ENCODE measurements at regions not wholly inside any gene's neighbourhood (a gene's known extent, or its start where the extent isn't known, plus 50 kb on each side); places are given as distances from the start of the nearest gene placed in this dataset.
"Not testable (repeated sequence)": the region's sequence is repeated elsewhere in the genome, so short reads cannot be mapped to it uniquely, and the experiment has no call there.

DNA sequence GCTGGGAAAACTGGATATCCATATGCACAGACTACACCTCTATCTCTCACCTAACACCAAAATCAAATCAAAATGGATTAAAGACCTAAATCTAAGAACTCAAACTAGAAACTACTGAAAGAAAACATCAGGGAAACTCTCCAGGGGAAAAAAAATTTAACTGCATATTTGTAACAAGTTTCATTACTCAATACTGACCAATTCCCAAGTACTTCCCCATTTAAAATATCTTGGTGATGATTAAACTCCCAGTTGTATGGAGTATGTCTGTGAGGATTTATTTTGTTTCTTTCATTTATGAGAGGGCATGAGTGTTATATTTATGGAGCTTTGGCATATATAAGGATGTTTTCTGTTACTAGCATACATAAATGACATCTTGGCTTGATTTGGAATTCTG lies 112.3 kb upstream of the IL15 start:
- no peak for DNase-seq

DNA sequence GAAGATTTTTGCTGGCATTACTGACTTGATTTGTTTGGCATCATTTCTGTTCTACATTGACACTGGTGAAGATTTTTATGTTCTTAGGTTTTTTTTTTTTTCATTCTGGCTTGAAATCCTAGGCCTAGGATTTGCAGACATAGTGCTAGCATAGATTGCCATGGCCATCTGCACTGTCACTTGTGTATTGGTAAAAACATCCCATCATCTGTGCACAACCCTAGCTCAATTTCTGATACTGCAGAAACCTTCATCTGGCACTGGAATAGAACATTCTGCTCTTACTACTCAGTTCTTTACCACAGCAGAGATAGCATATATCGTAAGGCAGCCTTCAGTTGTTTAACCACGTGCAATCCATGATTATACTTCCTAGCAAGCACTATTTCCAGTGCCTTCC lies 111.5 kb upstream of the IL15 start:
- peak in 1 of 58 donors; percentile 4 for DNase-seq

DNA sequence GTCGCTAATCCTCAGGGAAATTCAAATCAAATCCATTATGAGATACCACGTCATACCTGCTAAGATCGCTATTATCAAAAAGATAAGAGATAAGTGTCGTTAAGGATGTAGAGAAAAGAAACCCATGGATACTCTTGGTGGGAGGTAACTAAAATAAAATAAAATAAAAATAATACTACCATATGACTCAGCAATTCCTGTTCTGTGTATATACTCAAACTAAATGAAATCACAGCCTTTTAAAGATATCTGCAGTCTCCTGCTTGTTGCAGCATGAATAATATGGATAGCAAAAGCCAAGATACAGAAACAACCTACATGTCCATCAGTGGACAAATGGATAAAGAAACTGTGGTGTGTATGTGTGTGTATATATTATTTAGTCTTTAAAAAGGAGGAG lies 105.8 kb upstream of the IL15 start:
- no peak for DNase-seq

DNA sequence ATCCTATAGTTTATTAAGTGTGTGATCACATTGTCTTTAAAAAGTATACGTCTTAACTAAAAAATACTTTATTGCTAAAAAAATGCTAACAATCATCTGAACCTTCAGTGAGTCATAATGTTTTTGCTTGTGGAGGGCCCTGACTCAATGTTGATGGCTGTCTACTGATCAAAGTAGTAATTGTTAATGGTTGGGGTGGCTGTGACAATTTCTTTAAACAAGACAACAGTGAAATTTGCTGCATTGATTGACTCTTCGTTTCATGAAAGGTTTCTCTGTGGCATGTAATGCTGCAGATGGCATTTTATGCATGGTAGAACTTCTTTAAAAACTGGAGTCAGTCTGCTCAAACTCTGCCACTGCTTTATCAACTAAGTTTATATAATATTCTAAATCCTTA lies 101.4 kb upstream of the IL15 start:
- DNase-seq: no peak

DNA sequence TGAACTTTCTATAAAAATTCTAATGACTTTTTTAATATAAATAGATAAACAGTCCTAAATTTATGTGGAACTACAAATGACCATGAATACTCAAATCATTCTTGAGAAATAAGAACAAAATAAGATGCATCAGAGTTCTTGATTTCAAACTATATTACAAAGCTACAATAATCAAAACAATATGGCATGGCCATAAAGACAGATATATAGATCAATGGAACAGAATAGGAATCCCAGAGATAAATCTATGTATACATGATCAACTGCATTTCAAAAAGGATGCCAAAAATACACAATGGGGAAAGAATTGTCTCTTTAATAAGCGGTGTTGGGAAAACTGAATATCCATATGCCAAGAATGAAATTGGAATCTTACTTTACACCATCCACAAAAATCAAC lies 98.4 kb upstream of the IL15 start:
- DNase-seq: no peak

DNA sequence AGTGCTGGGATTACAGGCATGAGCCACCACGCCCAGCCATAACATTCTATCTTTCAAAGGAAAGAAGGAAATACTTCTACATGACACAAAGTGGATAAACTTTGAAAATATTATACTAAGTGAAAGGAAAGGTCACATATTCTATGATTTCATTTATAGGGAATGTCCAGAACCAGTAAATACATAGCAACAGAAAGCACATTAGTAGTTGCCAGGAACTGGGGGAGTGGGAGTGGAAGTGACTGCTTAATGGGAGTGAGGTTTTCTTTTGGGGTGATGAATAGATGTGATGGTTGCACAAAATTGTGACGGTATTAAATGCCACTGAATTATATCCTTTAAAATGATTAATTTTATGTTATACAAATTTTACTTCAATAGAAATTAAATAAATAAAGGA lies 95.7 kb upstream of the IL15 start:
- no peak for DNase-seq

DNA sequence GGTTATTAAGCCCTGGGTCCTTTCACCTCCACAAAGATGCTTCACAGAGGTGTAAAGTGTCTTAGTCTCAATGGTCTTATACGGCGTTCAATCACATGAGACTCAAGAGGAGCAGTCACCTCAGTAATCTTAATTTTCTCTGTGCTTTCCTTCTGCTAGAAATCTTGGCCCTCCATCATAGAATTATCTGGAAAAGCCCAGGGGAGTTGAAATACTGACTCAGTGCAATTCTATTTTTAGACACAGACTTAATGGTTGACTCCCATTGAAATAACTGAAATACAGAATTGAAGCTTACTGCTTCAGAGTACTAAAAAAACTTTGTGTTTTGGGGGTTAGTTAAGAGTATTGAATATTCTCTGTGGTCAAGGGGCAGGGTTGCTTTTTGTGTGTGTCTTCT lies 94.5 kb upstream of the IL15 start:
- no peak for DNase-seq

DNA sequence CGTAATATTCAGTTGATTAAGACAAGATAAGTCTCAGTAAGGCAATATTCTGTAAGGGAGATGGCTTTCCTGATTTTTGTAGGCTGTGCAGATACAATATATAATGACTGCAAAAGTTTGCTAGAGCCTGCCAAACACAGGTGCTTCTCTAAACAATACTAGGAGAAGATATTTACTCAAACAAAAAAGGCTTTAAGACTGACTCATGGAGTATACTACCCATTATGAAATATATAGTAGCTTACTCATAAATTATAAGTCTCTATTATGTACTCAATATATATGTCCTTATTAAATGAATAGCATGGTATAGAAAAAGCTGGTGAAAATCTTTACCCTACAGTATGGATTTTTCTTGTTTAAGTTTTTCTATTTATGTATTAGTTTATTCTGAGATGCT lies 93.2 kb upstream of the IL15 start:
- no peak for DNase-seq

DNA sequence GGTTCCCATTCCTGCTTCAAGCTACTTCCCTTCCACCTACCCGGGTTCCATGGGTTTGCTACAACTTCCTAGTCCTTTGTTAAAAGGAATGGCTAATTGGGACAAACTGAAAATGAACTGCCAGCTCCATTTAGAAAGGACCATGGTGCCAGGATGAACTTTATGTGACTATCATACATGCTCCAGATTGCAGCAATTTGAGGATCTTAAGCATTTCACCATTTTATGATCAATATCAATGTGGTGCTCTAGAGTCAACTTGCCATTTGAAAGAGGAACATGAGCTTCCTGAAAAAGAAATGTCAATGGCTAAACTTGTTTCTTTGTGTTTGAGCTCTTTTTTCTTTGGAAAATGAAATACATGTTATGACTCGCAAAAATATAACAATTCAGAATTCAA lies 92.7 kb upstream of the IL15 start:
- DNase-seq: no peak

DNA sequence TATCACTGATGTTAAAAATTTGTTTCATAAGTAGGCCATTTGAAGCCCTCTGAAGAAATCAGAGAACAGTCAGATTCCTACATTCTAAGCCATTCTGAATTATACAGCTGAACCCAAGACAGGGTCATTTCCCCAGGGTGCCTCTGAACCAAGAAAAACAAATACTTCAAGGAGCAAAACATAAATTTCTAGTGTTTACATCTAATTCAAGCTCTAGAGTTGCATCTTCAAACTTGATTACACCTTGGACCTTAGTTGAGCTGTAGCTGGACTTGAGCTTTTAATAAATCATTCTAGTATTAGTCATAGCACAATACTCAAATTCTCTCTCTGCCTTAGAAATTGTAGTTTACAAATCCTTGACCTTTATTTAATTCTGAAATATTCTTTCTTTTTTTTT lies 87.6 kb upstream of the IL15 start:
- no peak for DNase-seq

DNA sequence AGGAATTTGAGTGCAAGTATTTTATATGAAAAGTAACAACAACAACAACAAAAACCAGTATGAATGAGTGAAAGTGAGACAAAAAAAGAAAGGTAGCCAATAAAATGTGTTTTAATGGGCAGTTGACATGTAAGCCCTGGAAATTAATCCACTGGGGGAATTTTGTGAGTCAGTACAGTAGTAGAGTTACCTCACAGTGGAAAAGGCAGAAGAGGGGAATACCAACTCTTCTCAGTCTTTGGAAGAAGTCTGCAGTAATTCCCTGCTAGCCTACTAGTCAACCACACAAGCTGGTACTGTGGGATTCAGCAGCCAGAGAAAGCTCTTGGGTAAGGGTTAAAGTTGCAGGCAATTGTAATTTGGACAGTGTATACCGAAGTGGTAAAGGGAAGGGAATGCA lies 76.3 kb upstream of the IL15 start:
- DNase-seq: no peak

DNA sequence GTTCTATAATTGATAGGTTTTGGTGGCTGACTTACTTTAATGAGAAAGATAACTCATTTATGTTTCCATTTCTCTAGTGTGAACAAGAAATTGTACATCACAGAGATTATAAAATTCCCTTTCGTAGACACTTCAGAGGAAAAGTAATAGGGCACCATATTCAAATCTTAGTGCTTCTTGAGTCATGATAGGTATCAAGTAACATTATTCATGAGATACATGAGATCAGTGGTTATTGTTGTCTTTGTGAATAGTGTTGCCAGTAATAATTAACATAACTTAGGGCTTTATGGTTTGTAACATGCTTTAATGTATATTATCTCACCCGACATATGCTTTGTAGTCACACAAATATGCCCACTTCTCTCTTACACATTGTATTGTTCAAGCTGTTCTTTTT lies 73.7 kb upstream of the IL15 start:
- DNase-seq: no peak

DNA sequence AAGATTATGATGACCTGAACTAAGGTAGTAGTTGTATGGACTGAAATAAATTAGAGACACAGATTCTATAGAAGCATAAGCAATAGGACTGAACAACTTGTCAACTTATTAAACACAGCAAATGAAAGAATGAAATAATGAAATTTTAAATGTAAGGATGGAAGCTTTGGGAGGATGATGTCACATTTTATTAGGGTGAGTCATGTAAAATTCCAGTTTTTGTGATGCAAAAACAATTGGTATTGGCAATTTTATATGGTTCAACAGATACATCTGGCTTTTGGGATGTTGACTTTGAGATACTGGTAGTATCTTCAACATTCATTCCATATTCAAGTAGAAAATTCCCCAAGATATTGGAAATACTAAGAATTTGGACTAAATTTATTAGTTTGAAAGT lies 72.7 kb upstream of the IL15 start:
- DNase-seq: no peak

DNA sequence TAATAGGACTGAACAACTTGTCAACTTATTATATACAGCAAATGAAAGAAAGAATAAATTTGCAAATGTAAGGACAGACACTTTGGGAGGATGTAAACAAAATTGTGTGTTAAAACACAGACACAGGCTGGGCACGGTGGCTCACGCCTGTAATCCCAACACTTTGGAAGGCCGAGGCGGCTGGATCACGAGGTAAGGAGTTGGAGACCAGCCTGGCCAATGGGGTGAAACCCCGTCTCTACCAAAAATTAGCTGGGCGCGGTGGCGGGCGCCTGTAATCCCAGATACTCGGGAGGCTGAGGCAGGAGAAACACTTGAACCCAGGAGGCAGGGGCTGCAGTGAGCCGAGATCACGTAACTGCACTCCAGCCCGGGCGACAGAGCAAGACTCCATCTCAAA lies 71.4 kb upstream of the IL15 start:
- not testable (repeated sequence) for DNase-seq

DNA sequence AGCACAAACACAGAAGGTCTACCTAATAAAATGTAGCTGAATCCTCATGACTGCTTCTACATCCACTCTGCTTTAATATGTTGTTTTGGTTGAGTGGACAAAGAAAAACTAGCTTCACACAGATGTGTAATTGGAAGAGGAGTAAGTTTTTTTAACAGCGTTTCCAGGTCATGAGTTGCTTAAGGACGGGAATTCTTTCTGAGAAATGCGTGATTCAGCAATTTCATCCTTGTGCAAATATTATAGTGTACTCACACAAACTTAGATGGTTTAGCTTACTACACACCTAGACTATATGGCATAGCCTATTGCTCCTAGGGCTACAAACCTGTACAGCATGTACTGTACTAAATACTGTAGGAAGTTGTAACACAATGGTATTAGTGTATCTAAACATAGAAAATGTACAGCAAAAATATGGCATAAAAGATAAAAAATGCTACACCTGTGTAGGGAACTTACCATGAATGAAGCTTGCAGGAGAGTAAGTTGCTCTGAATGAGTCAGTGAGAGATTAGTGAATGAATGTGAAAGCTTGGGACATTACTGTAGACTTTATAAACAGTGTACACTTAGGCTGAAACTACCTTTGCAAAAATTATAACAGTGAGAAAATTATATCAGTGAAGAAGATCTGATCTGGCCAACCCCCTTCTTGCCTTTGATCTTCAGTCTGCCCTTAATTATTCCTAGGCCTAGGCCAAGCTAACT lies 70.8 kb upstream of the IL15 start:
- DNase-seq: no peak

DNA sequence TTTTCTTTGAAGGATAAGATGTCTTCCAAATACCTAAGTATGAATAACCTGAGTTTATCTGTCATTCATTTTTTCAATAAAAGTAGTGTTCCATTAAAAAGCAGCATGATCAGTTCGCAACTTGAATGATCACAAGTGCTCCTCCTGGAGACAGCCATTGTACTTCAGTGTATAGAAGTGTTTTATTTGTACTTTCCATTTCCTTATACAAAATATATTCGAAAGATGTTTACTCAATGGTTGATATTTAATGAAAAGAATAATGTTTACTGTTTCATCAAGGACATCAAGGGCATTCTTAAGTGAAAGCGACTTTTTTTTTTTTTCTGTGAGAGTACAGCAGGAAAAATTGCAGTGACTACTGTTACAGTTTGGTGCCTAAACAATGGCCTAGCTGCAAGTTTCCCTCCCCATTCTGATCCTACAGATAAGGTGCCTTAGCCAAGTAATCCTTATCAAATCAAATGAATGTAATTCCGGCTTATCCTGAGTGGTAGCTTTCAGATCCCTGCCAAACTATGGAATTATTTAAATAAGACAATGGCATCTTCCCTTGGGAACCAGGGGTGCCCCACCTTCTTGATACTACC lies 69.0 kb upstream of the IL15 start:
- no peak for DNase-seq

DNA sequence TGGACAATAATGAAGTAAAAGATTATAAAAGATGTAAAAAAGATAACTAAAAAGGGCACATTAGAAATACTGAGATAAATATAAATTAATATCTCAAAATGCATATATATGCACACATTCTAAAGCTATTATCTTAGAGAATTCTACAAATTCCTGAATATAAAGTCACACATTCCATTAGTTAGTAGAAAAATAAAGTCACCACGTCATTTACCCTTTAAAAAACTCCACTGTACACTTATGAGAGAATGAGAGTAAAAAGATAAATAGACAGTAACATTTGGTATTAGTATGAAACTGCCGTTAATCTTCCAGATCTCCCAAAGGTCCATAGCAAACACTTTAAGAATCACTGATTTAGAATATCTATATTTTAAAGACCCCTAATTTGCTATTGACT lies 67.2 kb upstream of the IL15 start:
- no peak for DNase-seq

DNA sequence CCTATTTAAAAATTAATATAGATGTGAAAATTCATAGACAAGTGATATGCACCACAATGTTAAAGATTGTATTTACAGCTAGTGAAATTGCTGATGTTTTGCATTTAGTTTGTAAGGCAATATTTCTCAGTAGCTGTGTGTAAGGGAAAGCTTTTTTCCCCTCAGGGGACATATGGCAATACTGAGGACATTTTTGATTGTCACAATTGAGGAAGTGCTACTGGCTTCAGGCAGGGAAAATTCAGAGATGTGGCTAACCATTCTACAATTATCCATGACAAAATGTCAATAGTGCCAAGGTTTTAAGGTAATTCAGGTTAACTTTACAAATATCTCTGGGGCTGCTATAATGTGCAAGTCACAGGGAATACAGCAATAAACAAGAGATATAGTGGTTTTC lies 66.1 kb upstream of the IL15 start:
- DNase-seq: no peak

DNA sequence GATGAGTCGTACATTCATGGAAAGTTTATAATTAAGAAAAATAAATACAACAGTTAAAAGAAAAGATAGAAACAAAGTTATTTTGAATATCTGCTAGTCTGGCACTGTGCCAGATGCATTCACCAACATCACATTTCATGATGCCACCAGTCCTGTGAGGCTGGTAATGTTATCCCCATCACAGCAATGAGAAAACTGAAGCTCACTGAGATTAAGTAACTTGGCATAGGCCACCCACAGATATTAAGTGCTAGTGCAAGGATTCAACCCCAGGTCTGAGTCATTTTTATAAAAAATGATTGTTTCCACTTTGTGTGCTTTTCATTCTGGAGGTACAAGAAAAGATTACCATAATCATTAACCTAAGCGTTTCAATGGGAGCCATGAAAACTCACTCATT lies 65.0 kb upstream of the IL15 start:
- no peak for DNase-seq

DNA sequence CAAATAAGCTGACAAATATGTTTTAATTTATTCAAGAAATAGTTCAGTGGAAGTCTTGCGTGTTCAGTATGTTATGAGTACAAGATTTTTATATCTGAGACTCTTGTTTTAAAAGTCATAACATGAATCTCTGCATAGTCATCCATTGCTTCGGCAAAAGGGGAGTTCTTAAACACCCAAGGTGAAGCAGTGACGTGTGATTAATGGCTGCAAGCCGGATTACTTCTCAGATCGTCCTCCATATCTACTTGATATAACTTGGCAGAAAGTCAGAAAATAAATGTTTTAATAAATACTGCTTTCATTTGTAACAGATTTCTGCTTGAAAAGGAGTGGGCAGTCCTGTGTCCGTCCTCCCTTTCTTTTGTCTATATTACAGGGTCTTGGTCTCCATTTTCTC lies 64.6 kb upstream of the IL15 start:
- no peak for DNase-seq

DNA sequence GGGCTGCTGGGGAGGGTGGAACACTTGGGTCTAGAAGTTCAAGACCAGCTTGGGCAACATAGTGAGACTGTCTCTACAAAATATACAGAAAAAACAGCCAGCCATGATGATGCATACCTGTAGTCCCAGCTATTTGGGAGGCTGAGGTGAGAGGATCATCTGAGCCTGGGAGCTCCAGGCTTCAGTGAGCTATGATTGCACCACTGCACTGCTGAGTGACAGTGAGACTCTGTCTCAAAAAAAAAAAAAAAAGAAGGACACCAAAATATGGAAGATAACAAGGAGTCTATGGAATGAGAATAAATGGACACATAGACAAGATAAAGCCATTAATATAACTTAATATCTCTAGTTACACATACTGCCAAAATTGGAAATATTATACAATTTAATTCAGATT lies 62.7 kb upstream of the IL15 start:
- DNase-seq: no peak

DNA sequence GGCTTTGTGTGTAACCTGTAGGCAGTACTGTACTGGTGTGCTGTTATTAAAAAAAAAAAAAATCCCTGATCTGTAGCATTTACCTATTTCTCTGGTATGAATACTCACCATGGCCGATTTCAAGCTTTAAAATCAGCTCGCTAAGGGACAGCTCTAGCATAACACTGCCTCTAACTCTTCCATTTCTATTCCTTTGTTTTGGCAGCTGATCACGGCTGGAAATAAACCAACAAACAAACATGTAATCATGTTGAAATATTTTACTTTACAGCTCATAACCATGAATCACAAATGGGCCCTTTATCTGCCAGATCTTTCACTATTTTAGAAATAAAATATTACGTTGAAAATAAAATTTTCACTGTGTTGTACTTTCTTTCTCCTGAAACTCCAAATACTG lies 60.5 kb upstream of the IL15 start:
- no peak for DNase-seq

DNA sequence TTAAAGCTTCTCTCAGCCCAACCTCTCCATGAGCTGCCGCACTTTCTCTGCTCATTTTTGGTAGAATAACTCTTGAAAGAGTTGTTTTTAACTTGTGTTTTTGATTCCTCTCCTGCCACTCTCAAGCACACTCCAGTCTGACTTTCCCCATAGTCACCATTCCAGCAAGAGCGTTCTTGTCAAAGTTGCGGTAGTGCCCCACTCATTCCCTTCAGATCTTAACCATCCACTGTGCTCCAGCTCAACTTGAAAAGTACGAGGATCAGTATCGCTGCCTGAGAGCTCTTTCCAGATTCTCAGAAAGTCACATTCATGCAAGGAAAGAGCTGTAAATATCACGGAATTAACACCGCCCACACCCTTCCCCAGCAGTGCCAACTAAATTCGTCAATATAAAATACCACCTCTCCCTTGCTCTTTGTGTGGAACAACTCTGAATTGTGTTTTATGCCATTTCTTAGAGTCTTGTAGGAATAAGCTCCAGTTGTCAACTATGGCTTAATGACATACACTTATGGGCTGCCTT lies 59.7 kb upstream of the IL15 start:
- DNase-seq: peak in 19 of 58 donors; percentile 0 to 28 (median 2)

DNA sequence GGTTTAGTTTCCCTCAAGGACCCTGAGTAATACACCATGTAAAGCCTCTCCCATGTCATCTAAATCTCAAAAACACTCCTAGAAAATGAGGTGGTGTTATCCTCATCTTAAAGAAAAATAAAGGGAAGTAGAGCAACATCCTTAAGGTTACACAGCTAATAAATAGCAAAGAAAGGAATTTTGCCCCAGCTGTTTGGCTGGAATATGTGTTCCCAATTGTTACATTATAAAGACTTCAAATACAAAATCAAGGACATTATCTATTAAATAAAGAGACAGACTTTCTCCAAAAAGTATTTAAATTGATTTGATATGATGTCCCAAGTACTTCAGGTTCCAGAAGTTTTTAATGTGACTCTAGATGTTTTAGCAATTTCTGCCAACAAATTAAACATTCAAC lies 57.9 kb upstream of the IL15 start:
- no peak for DNase-seq
